Stimulated activated CD8-positive, alpha-beta memory T cell treated with anti-CD3 and anti-CD28 coated beads, Interleukin-15, amount 100 ng/mL, for 48 hours (primary cell): ENCODE measurements at regions not wholly inside any gene's neighbourhood (a gene's known extent, or its start where the extent isn't known, plus 50 kb on each side); places are given as distances from the start of the nearest gene placed in this dataset.

Source experiments
- DNase-seq, 2 donors: peaks; one replicate each; pipeline ENCODE4 v3.0.0-alpha.2; 2020; ENCODE audit warnings: low read depth in 2 of 2

GRCh38 chr3:104825116-104825515, 541.6 kb upstream of the ALCAM start:
- DNase-seq, result no peak

- no peak for DNase-seq
Measured at GRCh38 chr3:104831071-104831470, 535.6 kb upstream of the ALCAM start.

- DNase-seq, result no peak
Measured at GRCh38 chr3:104832530-104832929, 534.2 kb upstream of the ALCAM start.

GRCh38 chr3:104835376-104835775, 531.3 kb upstream of the ALCAM start:
- no peak for DNase-seq

- DNase-seq, result no peak
Measured at GRCh38 chr3:104846270-104846669, 520.4 kb upstream of the ALCAM start.

GRCh38 chr3:104849070-104849469, 517.6 kb upstream of the ALCAM start:
- no peak for DNase-seq

- DNase-seq, result no peak
Measured at GRCh38 chr3:104854468-104854867, 512.2 kb upstream of the ALCAM start.

- no peak for DNase-seq
Measured at GRCh38 chr3:104855702-104856101, 511.0 kb upstream of the ALCAM start.

- DNase-seq, result no peak
Measured at GRCh38 chr3:104856741-104857140, 510.0 kb upstream of the ALCAM start.

- no peak for DNase-seq
Measured at GRCh38 chr3:104868291-104868690, 498.4 kb upstream of the ALCAM start.

- no peak for DNase-seq
Measured at GRCh38 chr3:104870276-104870675, 496.4 kb upstream of the ALCAM start.

GRCh38 chr3:104873331-104873730, 493.4 kb upstream of the ALCAM start:
- DNase-seq, result no peak

GRCh38 chr3:104878395-104878794, 488.3 kb upstream of the ALCAM start:
- no peak for DNase-seq

- no peak for DNase-seq
Measured at GRCh38 chr3:104879919-104880318, 486.8 kb upstream of the ALCAM start.

- no peak for DNase-seq
Measured at GRCh38 chr3:104885214-104885814, 481.4 kb upstream of the ALCAM start.

- no peak for DNase-seq
Measured at GRCh38 chr3:104886220-104886995, 480.3 kb upstream of the ALCAM start.

GRCh38 chr3:104887069-104887468, 479.6 kb upstream of the ALCAM start:
- DNase-seq, result no peak

GRCh38 chr3:104887619-104888018, 479.1 kb upstream of the ALCAM start:
- DNase-seq, result no peak

- no peak for DNase-seq
Measured at GRCh38 chr3:104892044-104892443, 474.7 kb upstream of the ALCAM start.

GRCh38 chr3:104896624-104897023, 470.1 kb upstream of the ALCAM start:
- no peak for DNase-seq

GRCh38 chr3:104901396-104901795, 465.3 kb upstream of the ALCAM start:
- no peak for DNase-seq

- no peak for DNase-seq
Measured at GRCh38 chr3:104903064-104903463, 463.6 kb upstream of the ALCAM start.

- DNase-seq, result no peak
Measured at GRCh38 chr3:104906001-104906639, 460.6 kb upstream of the ALCAM start.
